GM11168 (cell line): ENCODE measurements at regions not wholly inside any gene's neighbourhood (a gene's known extent, or its start where the extent isn't known, plus 50 kb on each side); places are given as distances from the start of the nearest gene placed in this dataset.
"Not testable (repeated sequence)": the region's sequence is repeated elsewhere in the genome, so short reads cannot be mapped to it uniquely, and the experiment has no call there.

Experiments used
- in situ Hi-C: fragments of 300-500 bp; cut with MboI; formaldehyde crosslinking; loops from one replicate; pipeline ENCODE4 v1.12.0; 2022; ENCODE audit warnings: low sequenced_read_pairs; ENCODE audit not compliant: unreplicated experiment

DNA sequence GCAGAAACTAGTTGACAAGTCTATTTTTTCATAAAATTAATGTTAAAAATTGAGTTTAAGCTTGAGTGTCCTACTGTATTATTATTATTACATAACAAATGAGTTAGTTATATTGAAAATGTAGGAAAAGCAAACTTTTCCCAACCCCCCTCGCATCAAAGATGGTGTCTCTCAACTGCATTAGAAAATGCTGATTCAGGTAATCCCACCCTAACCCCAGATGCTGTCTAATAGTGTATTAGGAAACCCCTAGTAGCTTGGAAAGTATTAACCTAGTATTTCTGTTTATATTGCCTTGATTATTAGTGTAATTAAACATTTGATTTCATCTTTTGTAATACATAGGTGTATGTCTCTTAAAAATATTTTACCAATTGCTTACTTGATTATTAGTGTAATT, 1120.3 kb downstream of the MRPL39 start:
- in situ Hi-C loops = no loop called here

DNA sequence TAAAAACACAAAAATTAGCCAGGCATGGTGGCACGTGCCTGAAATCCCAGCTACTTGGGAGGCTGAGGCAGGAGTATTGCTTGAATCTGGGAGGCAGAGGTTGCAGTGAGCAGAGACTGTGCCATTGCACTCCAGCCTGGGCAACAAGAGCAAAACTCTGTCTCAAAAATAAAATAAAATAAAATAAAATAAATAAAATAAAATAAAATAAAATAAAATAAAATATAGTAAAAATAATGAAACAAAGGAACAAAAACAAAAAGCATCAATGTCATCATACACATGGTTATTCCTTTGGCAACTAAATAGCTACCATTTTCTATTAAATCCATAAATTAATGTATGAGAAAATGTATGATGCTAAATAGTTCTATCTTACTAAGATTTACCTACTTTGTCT, 1123.9 kb downstream of the MRPL39 start:
- in situ Hi-C loops = not testable (repeated sequence)

DNA sequence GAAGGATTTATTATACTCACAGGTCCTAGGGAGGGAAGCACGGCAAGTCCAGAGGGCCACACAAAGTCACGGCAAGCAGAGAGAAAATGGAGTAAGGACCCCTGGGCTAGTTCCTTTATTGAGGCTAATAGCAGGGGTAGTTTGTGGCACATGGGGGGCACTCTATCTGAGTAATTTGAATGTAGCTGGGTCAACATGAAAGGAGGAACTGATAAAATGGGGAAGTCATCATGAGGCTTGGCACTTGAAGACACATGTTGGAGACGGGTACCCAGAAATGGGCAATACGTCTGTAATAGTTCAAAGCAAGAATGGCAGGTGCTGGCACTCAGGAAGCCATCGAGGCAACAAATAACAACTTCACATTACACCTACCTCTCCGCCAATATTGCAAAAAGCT, 1136.4 kb downstream of the MRPL39 start:
- in situ Hi-C loops = no loop called here

DNA sequence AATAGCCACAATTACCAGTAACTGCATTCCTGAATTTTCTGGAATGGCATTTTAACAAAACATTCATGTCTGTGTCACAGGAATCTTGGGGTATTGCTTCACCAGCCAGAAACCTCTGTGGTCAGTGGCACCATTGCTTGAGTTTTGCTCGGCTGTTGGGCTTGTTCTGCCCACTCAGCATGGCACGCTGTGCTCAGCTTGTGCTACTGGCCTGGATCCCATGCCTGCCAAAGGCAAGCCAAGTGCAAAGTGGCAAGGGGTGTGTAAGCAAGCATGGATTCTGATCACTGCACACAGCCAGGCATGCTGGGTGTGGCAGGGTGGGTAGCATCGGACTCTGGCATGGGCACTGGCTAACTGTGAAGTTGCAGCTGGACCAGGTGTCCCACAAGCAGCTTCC, 1150.9 kb downstream of the MRPL39 start:
- in situ Hi-C loops = no loop called here

DNA sequence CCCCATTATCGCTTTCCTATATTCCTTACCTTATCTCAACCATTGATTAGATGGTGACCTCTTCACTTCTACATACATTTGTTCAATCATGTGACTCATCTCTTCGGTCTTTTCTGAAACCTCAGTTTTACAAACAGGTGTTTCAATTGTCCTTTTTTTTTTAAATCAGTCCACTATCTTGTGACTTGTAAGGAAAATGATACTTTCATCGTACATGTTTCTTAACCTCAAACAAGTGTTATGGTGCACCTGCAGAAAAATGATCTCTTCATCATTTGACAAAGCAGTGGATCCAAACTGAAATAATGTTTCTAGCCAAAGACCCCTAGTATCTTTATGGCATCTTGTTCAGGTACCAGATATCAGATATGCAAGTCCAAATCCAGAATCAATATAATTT, 1157.2 kb downstream of the MRPL39 start:
- in situ Hi-C loops = no loop called here

DNA sequence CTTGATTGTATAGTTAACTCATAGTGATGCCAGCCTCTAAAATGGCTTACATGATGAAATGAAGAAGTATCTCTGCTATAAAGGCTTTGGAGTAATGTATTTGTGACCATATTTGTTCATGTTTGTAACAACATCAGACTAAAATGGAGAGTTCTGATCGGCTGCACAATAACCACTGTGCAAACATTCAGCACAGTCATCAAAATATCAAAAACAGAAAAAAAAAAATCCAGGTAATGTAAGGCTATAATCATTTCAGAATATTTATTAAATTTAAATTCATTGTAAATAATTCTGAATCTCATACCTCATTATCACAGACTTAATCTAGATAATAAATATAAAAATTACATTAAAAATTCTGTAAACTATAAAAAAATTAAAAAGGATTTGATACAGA, 1161.8 kb downstream of the MRPL39 start:
- in situ Hi-C loops = no loop called here

DNA sequence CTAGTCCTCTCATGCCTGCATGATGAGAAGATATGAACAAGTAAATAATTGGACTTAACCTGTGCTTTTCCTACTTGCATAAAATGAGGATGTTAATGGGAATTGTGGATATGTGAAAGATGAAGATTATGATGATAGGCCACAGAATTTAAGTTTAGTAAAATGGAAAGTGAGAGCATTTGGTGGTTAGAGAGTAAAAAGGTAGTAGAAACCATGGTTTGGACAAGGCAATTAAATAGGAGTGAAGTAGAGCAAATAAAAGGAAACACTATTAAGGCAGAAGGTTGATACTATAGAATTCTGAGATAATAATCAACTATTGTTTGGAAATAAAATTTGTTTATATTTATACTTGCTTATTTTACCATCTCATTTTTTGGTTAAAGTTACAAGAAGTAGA, 1162.5 kb downstream of the MRPL39 start:
- in situ Hi-C loops = no loop called here

DNA sequence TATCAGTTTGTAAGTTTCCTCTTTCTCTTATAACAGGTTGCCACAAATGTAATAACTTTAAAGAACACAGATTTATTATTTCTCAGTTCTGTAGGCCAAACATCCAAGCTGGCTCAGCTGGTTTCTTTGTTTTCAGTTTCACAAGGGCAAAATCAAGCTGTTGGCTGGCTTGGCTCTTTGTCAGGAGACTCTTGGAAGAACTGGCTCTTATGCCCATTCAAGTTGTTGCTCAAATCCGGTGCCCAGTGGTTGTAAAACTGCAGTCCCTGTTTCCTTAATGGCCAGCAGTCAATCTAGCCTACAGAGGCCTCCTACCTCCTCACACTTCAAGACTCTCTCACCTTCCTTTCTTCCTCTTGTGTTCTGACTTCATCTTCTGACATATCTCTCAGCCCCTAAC, 1171.0 kb downstream of the MRPL39 start:
- in situ Hi-C loops = no loop called here

DNA sequence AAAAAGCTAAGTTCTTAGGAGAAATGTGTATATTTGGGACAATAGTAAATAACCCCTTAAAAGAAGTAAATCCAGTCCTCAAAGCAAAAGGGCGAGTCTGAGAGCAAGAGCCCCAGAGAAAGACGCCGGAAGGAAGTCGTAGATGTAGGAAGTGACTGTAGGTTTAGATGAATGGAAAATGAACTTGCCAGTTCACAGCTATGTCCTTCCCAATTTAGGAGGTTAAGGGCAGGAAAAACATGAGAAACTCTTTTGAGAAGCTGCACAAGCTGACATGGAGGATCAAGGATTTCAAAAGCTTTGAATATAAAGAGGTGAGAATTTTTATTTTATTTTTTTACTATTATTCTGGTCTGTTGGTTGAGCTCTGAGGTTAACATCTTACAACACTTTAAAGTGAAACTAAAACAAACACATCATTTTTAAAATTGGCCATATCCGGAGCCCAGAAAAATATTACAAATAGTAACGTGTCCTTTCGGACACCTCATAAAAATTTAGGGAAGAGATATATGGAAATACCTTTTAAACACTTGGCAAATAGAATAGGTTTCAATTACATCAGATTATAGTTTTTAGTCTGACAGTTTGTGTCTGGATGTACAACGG, 1178.6 kb downstream of the MRPL39 start:
- in situ Hi-C loops = no loop called here

DNA sequence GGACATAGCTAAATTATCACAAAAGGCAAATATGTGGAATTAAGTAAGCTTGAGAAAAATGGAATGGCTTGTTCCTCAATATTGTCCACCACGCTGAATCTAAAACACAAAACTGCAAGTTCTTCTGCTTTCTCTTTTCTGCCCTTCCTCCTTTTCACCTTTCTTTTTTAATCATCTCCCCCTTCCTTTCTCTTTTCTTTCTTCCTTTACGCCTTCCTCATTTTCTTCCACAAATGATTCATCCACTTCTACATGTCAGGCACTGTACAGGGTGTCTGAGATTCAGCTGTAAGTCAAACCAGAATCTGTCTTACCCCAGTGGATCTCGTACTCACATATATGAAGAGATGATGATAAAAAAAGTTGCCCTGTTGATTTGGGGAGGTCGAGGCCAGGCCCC, 1182.5 kb downstream of the MRPL39 start:
- in situ Hi-C loops = no loop called here

DNA sequence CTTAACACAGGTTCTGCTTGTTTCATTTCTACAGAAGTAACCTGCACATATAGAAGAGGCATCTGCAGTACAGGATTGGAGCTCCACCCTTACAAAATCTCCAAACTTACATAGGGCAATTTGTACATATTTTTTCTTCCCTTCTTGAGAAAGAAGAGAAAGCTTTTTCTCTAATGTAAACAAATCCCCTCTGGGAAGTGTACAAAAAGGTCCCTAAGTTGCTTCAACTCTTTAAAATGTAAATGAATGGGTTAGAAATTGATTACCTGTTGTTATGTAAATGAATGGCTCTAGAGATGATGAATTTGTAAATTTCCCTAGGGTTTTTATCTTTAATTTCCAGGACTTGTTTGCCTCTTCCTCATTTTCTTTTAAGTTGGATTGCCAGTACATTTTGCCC, 1183.7 kb downstream of the MRPL39 start:
- in situ Hi-C loops = no loop called here

DNA sequence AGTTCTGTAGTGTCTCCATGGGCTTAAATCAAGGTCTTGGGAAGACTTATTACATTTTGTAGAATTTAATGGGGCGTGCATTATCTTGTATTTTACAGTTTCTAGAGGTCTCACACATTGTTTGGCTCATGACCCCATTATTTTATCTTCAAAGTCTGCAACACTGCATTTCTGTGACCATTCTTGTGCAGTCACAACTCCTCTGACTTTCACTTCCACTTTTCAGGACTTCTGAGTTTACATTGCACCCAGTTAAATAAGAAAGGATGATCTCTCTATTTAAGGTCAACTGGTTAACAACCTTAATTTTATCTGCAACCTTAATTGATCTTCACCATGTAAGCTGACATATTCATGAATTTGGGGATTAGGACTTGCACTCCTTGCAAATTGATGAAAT, 1186.6 kb downstream of the MRPL39 start:
- in situ Hi-C loops = no loop called here

DNA sequence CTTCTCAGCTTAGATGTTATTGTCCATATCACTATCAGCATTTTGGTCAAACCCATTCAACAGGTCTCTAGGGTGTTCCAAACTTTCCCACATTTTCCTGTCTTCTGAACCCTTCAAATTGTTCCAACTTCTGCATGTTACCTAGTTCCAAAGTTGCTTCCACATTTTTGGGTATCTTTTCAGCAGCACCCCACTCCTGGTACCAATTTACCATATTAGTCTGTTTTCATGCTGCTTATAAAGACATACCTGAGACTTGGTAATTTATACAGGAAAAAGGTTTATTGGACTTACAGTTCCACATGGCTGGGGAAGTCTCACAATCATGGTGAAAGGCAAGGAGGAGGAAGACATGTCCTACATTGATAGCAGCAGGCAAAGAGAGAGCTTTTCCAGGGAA, 1187.6 kb downstream of the MRPL39 start:
- in situ Hi-C loops = not testable (repeated sequence)

DNA sequence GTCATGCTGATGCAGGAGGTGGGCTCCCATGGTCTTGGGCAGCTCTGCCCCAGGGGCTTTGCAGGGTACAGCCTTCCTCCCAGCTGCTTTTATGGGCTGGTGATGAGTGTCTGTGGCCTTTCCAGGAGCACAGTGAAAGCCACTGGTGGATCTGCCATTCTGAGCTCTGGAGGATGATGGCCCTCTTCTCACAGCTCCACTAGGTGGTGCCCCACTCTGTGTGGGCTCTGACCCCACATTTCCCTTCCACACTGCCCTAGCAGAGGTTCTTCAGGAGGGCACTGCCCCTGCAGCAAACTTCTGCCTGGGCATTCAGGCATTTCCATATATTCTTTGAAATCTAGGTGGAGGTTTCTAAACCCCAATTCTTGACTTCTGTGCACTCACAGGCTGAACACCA, 1188.6 kb downstream of the MRPL39 start:
- in situ Hi-C loops = no loop called here

DNA sequence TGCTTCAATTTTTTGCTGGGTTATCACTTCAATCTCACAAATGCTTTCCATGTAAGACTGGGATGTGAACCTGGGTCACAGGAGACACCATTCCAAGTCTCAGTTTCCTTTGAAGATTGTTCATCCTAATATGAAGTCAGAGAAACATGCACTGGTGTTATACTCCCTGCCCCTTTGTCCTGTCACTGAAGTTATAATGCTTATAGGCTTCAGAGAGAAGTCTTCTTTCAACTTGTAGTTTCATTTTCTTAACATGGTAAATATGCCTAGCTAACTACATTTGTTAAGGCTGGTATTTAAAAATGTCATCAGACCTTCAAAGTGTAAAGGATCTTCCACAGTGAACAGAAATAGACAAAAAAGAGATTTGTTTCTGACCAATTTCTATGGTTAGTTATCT, 1195.9 kb downstream of the MRPL39 start:
- in situ Hi-C loops = no loop called here

DNA sequence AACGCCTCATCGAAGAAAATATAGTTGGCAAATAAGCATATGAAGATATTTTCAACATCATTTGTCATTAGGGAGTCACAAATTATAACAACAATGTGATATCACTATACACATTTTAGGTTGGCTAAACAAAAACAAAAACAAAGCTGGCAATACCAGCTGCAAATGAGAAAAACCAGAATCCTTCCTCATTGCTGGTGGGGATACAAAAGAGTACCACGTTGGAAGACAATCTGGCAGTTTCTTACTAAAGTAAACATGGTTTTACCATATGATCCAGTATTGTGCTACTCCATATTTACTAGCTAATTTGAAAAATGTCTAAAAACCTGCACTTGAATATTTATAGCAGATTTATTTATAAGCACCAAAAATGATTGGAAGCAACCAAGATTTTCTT, 1204.1 kb downstream of the MRPL39 start:
- in situ Hi-C loops = no loop called here

DNA sequence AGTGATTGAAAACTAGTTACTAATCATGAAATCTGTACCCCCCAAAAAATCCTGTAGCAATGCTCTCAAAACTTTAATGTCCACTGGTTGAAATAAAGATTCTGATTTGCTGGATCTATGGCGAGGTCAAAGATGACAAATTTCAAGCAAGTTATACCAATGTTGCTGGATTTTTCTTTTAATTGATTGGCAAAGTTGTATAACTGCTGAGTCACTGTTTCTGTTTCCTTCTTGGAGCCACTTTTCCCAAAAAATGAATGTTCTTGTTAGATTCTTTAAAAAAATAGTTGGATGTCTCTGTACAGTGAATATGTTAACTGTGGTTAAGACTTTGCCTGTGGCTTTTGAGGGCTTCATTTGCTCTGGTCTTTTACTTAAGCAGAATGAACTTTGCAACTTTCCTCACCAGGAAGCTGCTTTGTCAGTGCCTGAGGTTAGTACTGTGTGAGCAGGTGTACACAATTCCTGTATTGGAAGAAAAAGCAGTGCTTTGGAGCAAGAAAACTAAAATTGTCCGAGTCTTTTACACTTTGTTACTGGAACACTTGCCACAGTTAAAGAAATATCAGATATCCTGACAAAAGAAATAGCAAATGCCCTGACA, 1211.9 kb downstream of the MRPL39 start:
- in situ Hi-C loops = no loop called here

DNA sequence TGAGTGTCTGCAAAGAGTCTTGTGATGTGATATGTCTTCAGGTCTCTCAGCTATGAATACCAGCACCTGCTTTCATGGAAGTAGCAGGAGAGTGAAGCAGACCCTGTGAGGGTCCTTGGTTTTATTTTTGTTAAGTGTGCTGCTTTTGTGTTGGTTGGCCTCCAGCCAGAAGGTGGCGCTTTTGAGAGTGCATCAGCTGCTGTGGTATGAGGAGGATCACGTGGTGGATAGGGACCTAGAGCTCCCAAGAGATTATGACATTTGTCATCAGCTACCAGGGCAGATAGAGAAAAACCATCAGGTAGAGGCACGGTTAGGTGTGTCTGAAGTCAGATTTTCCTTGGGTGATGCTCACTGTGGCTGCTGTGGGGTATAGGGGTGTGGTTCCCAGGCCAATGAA, 1232.1 kb downstream of the MRPL39 start:
- in situ Hi-C loops = no loop called here

DNA sequence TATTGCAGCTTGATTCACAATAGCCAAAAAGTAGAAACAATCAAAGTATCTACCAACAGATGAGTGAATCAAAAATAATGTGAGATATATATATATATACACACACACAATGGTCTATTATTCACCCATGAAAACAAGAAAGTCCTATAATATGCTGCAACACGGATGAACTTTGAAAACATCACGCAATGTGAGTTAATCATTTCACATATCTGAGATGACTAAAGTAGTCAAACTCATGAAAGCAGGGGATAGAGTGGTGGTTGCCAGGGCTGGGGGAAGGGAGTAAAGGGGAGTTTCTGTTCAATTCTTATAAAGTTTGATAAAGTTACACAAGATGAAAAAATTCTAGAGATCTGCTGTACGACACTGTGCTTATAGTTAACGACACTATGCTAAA, 1234.8 kb downstream of the MRPL39 start:
- in situ Hi-C loops = no loop called here

DNA sequence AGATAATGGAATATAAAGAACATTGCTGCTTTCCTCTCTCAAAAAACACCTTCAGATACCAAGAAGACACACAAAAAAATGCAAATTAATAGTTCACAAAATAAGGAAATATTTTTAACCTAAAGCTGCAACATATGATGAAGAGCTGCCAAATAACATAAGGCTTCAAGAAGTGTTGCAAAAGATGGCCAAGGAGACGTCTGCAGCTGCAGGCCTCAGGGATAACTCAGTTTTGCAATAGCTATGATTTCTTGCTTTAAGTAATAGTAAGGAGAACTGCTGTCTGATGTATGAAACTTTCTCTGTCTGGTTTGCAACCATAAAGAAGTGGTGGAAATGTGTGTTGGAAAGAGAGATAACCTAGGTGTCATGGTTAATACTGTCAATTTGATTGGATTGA, 1237.5 kb downstream of the MRPL39 start:
- in situ Hi-C loops = no loop called here

DNA sequence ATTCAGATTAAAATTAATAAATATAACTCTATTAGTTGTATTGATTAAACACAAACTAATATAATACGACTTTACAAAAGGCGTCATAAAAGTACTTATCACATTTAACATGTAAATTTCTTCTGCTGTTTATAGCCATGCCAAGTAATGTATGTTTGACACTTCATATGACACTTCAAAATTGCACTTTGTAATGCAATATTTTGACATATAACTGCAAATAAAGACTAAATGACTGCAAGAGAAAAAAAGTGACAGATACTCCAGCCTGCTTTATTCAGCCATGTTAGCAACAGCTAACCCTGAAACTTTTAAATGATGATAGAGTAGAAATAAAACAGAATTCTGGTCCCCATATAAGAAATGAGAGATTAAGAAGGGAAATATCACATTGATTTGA, 1238.0 kb downstream of the MRPL39 start:
- in situ Hi-C loops = no loop called here

DNA sequence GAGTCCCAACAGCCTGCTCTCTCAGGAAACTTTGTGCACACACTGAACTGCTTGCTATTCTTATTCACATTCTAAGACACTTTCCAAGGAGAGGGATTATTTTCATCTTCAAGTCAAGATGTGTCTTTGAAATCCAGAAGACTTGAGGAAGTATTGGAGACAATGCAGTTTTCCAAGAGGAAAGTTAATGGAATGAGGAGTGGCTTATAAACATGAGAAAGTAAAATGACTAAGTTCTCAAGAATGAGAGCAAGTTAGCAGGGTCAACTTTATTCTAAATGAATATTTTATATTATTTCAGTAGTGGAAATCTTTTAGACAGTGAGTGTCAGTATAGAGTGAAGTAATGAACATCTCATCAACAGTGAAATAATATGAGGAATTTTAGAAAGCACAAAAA, 1239.3 kb downstream of the MRPL39 start:
- in situ Hi-C loops = no loop called here

DNA sequence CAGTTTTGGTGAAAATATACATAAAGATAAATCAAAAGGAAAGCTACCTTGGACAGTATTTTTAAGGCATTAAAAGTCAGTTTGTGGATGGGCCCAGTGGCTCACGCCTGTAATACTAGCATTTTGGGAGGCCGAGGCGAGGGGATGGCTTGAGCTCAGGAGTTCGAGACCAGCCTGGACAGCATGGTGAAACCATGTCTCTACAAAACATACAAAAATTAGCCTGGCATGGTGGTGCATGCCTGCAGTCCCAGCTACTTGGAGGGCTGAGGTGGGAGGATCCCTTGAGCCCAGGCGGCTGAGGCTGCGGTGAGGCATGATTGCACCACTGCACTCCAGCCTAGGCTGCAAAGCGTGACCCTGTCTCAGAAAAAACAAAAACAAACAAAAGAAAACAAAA, 1253.8 kb downstream of the MRPL39 start:
- in situ Hi-C loops = no loop called here
